GM21619 (cell line): ENCODE measurements at regions not wholly inside any gene's neighbourhood (a gene's known extent, or its start where the extent isn't known, plus 50 kb on each side); places are given as distances from the start of the nearest gene placed in this dataset.

Experiments used
- ATAC-seq: cut with Tn5 transposase; IDR thresholded peaks from one replicate; pipeline ENCODE4 v1.9.1; 2021; ENCODE audit not compliant: unreplicated experiment

- ATAC-seq: no peak
Measured at GRCh38 chr5:33237471-33237870, 203.3 kb upstream of the TARS1 start.

GRCh38 chr5:33238826-33239695 lies 201.7 kb upstream of the TARS1 start:
- ATAC-seq: no peak

- no peak for ATAC-seq
Measured at GRCh38 chr5:33240558-33240957, 200.2 kb upstream of the TARS1 start.

- ATAC-seq: peak; percentile 50
Measured at GRCh38 chr5:33241802-33242201, 199.0 kb upstream of the TARS1 start.

GRCh38 chr5:33242277-33242676 lies 198.5 kb upstream of the TARS1 start:
- ATAC-seq: no peak

GRCh38 chr5:33244441-33245150 lies 196.2 kb upstream of the TARS1 start:
- no peak for ATAC-seq

- no peak for ATAC-seq
Measured at GRCh38 chr5:33254579-33254978, 186.2 kb upstream of the TARS1 start.

- ATAC-seq: no peak
Measured at GRCh38 chr5:33257807-33258429, 182.8 kb upstream of the TARS1 start.

GRCh38 chr5:33258553-33258952 lies 182.2 kb upstream of the TARS1 start:
- no peak for ATAC-seq

- no peak for ATAC-seq
Measured at GRCh38 chr5:33260098-33260497, 180.7 kb upstream of the TARS1 start.

GRCh38 chr5:33261305-33261704 lies 179.5 kb upstream of the TARS1 start:
- no peak for ATAC-seq

GRCh38 chr5:33261747-33262146 lies 179.0 kb upstream of the TARS1 start:
- ATAC-seq: no peak

GRCh38 chr5:33267801-33268200 lies 173.0 kb upstream of the TARS1 start:
- no peak for ATAC-seq

- no peak for ATAC-seq
Measured at GRCh38 chr5:33268374-33268773, 172.4 kb upstream of the TARS1 start.

- no peak for ATAC-seq
Measured at GRCh38 chr5:33270671-33271070, 170.1 kb upstream of the TARS1 start.

- no peak for ATAC-seq
Measured at GRCh38 chr5:33271606-33272005, 169.2 kb upstream of the TARS1 start.

- no peak for ATAC-seq
Measured at GRCh38 chr5:33272288-33272687, 168.5 kb upstream of the TARS1 start.

- ATAC-seq: no peak
Measured at GRCh38 chr5:33273985-33274384, 166.8 kb upstream of the TARS1 start.

- no peak for ATAC-seq
Measured at GRCh38 chr5:33275391-33275790, 165.4 kb upstream of the TARS1 start.

- no peak for ATAC-seq
Measured at GRCh38 chr5:33275921-33276627, 164.7 kb upstream of the TARS1 start.

- ATAC-seq: no peak
Measured at GRCh38 chr5:33276628-33276950, 164.2 kb upstream of the TARS1 start.
